ENCODE measurements at regions not wholly inside any gene's neighbourhood (a gene's known extent, or its start where the extent isn't known, plus 50 kb on each side); places are given as distances from the start of the nearest gene placed in this dataset.

- Mint-ChIP-seq H3K4me1 (no peaks in the 10 kb centered on the region), H3K27ac (no peak overlapping the region), H3K27me3 (no peaks in the 10 kb centered on the region), H3K36me3 (no peaks in the 10 kb centered on the region), H3K9me3 (no peaks in the 10 kb centered on the region), H3K4me3 (no peak overlapping the region)
- ATAC-seq (ENCODE audit: low read depth) (no peak), DNase-seq (ENCODE audit: low spot score in 2 of 2) (no peak)
Measured at GRCh38 chr5:120255214-120255613, 208.9 kb upstream of the PRR16 start.

- no peaks in the 10 kb centered on the region for H3K36me3 Mint-ChIP-seq
- H3K4me1 Mint-ChIP-seq = no peaks in the 10 kb centered on the region
- ATAC-seq (ENCODE audit: low read depth) = no peak
- no peaks in the 10 kb centered on the region for H3K27me3 Mint-ChIP-seq
- H3K27ac Mint-ChIP-seq = no peak overlapping the region
- H3K9me3 Mint-ChIP-seq = no peaks in the 10 kb centered on the region
- no peak overlapping the region for H3K4me3 Mint-ChIP-seq
- DNase-seq (ENCODE audit: low spot score in 2 of 2) = no peak
Measured at GRCh38 chr5:120256376-120256775, 207.7 kb upstream of the PRR16 start.

GRCh38 chr5:120257358-120257971, 206.6 kb upstream of the PRR16 start:
- H3K9me3 Mint-ChIP-seq = no peaks in the 10 kb centered on the region
- no peaks in the 10 kb centered on the region for H3K36me3 Mint-ChIP-seq
- DNase-seq (ENCODE audit: low spot score in 2 of 2) (no peak), ATAC-seq (ENCODE audit: low read depth) (no peak)
- no peak overlapping the region for H3K4me3 Mint-ChIP-seq
- H3K27me3 Mint-ChIP-seq = no peaks in the 10 kb centered on the region
- no peak overlapping the region for H3K27ac Mint-ChIP-seq
- H3K4me1 Mint-ChIP-seq = no peaks in the 10 kb centered on the region

- Mint-ChIP-seq H3K27me3 (no peaks in the 10 kb centered on the region), H3K9me3 (no peaks in the 10 kb centered on the region), H3K4me3 (no peak overlapping the region), H3K27ac (no peak overlapping the region), H3K36me3 (no peaks in the 10 kb centered on the region), H3K4me1 (no peaks in the 10 kb centered on the region)
- no peak for DNase-seq (ENCODE audit: low spot score in 2 of 2)
- ATAC-seq (ENCODE audit: low read depth) = no peak
Measured at GRCh38 chr5:120258123-120258522, 206.0 kb upstream of the PRR16 start.

- ATAC-seq (ENCODE audit: low read depth) = no peak
- H3K27ac Mint-ChIP-seq = no peak overlapping the region
- H3K4me3 Mint-ChIP-seq = no peak overlapping the region
- no peaks in the 10 kb centered on the region for H3K36me3 Mint-ChIP-seq
- no peaks in the 10 kb centered on the region for H3K4me1 Mint-ChIP-seq
- no peaks in the 10 kb centered on the region for H3K9me3 Mint-ChIP-seq
- H3K27me3 Mint-ChIP-seq = no peaks in the 10 kb centered on the region
- no peak for DNase-seq (ENCODE audit: low spot score in 2 of 2)
Measured at GRCh38 chr5:120260651-120261050, 203.4 kb upstream of the PRR16 start.

- Mint-ChIP-seq H3K27ac (no peak overlapping the region), H3K4me1 (no peaks in the 10 kb centered on the region), H3K27me3 (no peaks in the 10 kb centered on the region), H3K9me3 (peaks cover 6% of the 10 kb centered on the region), H3K4me3 (no peak overlapping the region), H3K36me3 (no peaks in the 10 kb centered on the region)
- no peak for DNase-seq (ENCODE audit: low spot score in 2 of 2)
- no peak for ATAC-seq (ENCODE audit: low read depth)
Measured at GRCh38 chr5:120270498-120270897, 193.6 kb upstream of the PRR16 start.

GRCh38 chr5:120293796-120294195, 170.3 kb upstream of the PRR16 start:
- no peak for DNase-seq (ENCODE audit: low spot score in 2 of 2)
- Mint-ChIP-seq H3K4me3 (no peak overlapping the region), H3K27ac (no peak overlapping the region), H3K27me3 (no peaks in the 10 kb centered on the region), H3K36me3 (no peaks in the 10 kb centered on the region), H3K4me1 (no peaks in the 10 kb centered on the region), H3K9me3 (no peaks in the 10 kb centered on the region)
- ATAC-seq (ENCODE audit: low read depth) = no peak

- DNase-seq (ENCODE audit: low spot score in 2 of 2) (no peak), ATAC-seq (ENCODE audit: low read depth) (no peak)
- Mint-ChIP-seq H3K9me3 (no peaks in the 10 kb centered on the region), H3K36me3 (no peaks in the 10 kb centered on the region), H3K4me3 (no peak overlapping the region), H3K4me1 (no peaks in the 10 kb centered on the region), H3K27me3 (no peaks in the 10 kb centered on the region), H3K27ac (no peak overlapping the region)
Measured at GRCh38 chr5:120297616-120298015, 166.5 kb upstream of the PRR16 start.

GRCh38 chr5:120298981-120299380, 165.1 kb upstream of the PRR16 start:
- Mint-ChIP-seq H3K36me3 (no peaks in the 10 kb centered on the region), H3K9me3 (no peaks in the 10 kb centered on the region), H3K27ac (no peak overlapping the region), H3K4me3 (no peak overlapping the region), H3K4me1 (no peaks in the 10 kb centered on the region), H3K27me3 (no peaks in the 10 kb centered on the region)
- DNase-seq (ENCODE audit: low spot score in 2 of 2) = no peak
- ATAC-seq (ENCODE audit: low read depth) = no peak

- no peak for DNase-seq (ENCODE audit: low spot score in 2 of 2)
- no peak for ATAC-seq (ENCODE audit: low read depth)
- Mint-ChIP-seq H3K27me3 (no peaks in the 10 kb centered on the region), H3K27ac (no peak overlapping the region), H3K4me3 (no peak overlapping the region), H3K36me3 (no peaks in the 10 kb centered on the region), H3K4me1 (no peaks in the 10 kb centered on the region), H3K9me3 (no peaks in the 10 kb centered on the region)
Measured at GRCh38 chr5:120304663-120305062, 159.4 kb upstream of the PRR16 start.

- Mint-ChIP-seq H3K36me3 (no peaks in the 10 kb centered on the region), H3K4me1 (no peaks in the 10 kb centered on the region), H3K27ac (no peak overlapping the region), H3K9me3 (no peaks in the 10 kb centered on the region), H3K4me3 (no peak overlapping the region), H3K27me3 (no peaks in the 10 kb centered on the region)
- no peak for ATAC-seq (ENCODE audit: low read depth)
- no peak for DNase-seq (ENCODE audit: low spot score in 2 of 2)
Measured at GRCh38 chr5:120306303-120306702, 157.8 kb upstream of the PRR16 start.

GRCh38 chr5:120314191-120314590, 149.9 kb upstream of the PRR16 start:
- ATAC-seq (ENCODE audit: low read depth) (no peak), DNase-seq (ENCODE audit: low spot score in 2 of 2) (no peak)
- H3K4me3 Mint-ChIP-seq = no peak overlapping the region
- no peak overlapping the region for H3K27ac Mint-ChIP-seq
- H3K9me3 Mint-ChIP-seq = peaks cover 5% of the 10 kb centered on the region
- H3K27me3 Mint-ChIP-seq = no peaks in the 10 kb centered on the region
- no peaks in the 10 kb centered on the region for H3K36me3 Mint-ChIP-seq
- no peaks in the 10 kb centered on the region for H3K4me1 Mint-ChIP-seq

GRCh38 chr5:120320626-120321025, 143.5 kb upstream of the PRR16 start:
- Mint-ChIP-seq H3K4me3 (no peak overlapping the region), H3K36me3 (no peaks in the 10 kb centered on the region), H3K9me3 (peaks cover 4% of the 10 kb centered on the region), H3K27ac (no peak overlapping the region), H3K4me1 (no peaks in the 10 kb centered on the region), H3K27me3 (no peaks in the 10 kb centered on the region)
- no peak for DNase-seq (ENCODE audit: low spot score in 2 of 2)
- no peak for ATAC-seq (ENCODE audit: low read depth)

GRCh38 chr5:120326651-120327050, 137.4 kb upstream of the PRR16 start:
- ATAC-seq (ENCODE audit: low read depth) (no peak), DNase-seq (ENCODE audit: low spot score in 2 of 2) (no peak)
- Mint-ChIP-seq H3K36me3 (no peaks in the 10 kb centered on the region), H3K4me3 (no peak overlapping the region), H3K9me3 (peaks cover 9% of the 10 kb centered on the region), H3K4me1 (no peaks in the 10 kb centered on the region), H3K27ac (no peak overlapping the region), H3K27me3 (no peaks in the 10 kb centered on the region)

- no peak for DNase-seq (ENCODE audit: low spot score in 2 of 2)
- Mint-ChIP-seq H3K4me1 (no peaks in the 10 kb centered on the region), H3K36me3 (no peaks in the 10 kb centered on the region), H3K4me3 (no peak overlapping the region), H3K9me3 (peaks cover 9% of the 10 kb centered on the region), H3K27me3 (no peaks in the 10 kb centered on the region), H3K27ac (no peak overlapping the region)
- ATAC-seq (ENCODE audit: low read depth) = no peak
Measured at GRCh38 chr5:120327180-120327579, 136.9 kb upstream of the PRR16 start.
